HG03064 (cell line): ENCODE measurements at regions not wholly inside any gene's neighbourhood (a gene's known extent, or its start where the extent isn't known, plus 50 kb on each side); places are given as distances from the start of the nearest gene placed in this dataset.
"Not testable (repeated sequence)": the region's sequence is repeated elsewhere in the genome, so short reads cannot be mapped to it uniquely, and the experiment has no call there.

Experiments used
- ATAC-seq: cut with Tn5 transposase; IDR thresholded peaks from one replicate; pipeline ENCODE4 v1.9.1; 2021; ENCODE audit warnings: low read depth; ENCODE audit not compliant: unreplicated experiment

GRCh38 chr3:34678575-34678974, 880.1 kb downstream of the PDCD6IP start:
- no peak for ATAC-seq

- ATAC-seq: not testable (repeated sequence)
These were observed 880.6 kb downstream of the PDCD6IP start for GRCh38 chr3:34679055-34679454.

GRCh38 chr3:34683851-34684250, 885.4 kb downstream of the PDCD6IP start:
- ATAC-seq: no peak

- no peak for ATAC-seq
These were observed 888.1 kb downstream of the PDCD6IP start for GRCh38 chr3:34686541-34686940.

GRCh38 chr3:34687671-34688070, 889.2 kb downstream of the PDCD6IP start:
- no peak for ATAC-seq

GRCh38 chr3:34696831-34697230, 898.4 kb downstream of the PDCD6IP start:
- no peak for ATAC-seq

- no peak for ATAC-seq
These were observed 904.6 kb downstream of the PDCD6IP start for GRCh38 chr3:34703053-34703452.

GRCh38 chr3:34724916-34725499, 914.3 kb upstream of the ARPP21 start:
- ATAC-seq: no peak

- ATAC-seq: no peak
These were observed 913.6 kb upstream of the ARPP21 start for GRCh38 chr3:34725774-34726173.

- no peak for ATAC-seq
These were observed 911.6 kb upstream of the ARPP21 start for GRCh38 chr3:34727700-34728099.

- ATAC-seq: no peak
These were observed 897.2 kb upstream of the ARPP21 start for GRCh38 chr3:34742151-34742550.

GRCh38 chr3:34758630-34759261, 880.6 kb upstream of the ARPP21 start:
- no peak for ATAC-seq

- ATAC-seq: no peak
These were observed 861.9 kb upstream of the ARPP21 start for GRCh38 chr3:34777386-34777785.

- no peak for ATAC-seq
These were observed 860.2 kb upstream of the ARPP21 start for GRCh38 chr3:34779092-34779491.

- ATAC-seq: no peak
These were observed 859.0 kb upstream of the ARPP21 start for GRCh38 chr3:34780294-34780693.

GRCh38 chr3:34780973-34781372, 858.4 kb upstream of the ARPP21 start:
- no peak for ATAC-seq

GRCh38 chr3:34782871-34783270, 856.5 kb upstream of the ARPP21 start:
- ATAC-seq: no peak

- ATAC-seq: no peak
These were observed 855.4 kb upstream of the ARPP21 start for GRCh38 chr3:34783876-34784275.

- no peak for ATAC-seq
These were observed 846.3 kb upstream of the ARPP21 start for GRCh38 chr3:34793057-34793456.

- no peak for ATAC-seq
These were observed 831.7 kb upstream of the ARPP21 start for GRCh38 chr3:34807611-34808010.

- ATAC-seq: no peak
These were observed 831.0 kb upstream of the ARPP21 start for GRCh38 chr3:34808287-34808686.

GRCh38 chr3:34828847-34829246, 810.5 kb upstream of the ARPP21 start:
- ATAC-seq: no peak
